IMR-90 (cell line): ENCODE measurements at regions not wholly inside any gene's neighbourhood (a gene's known extent, or its start where the extent isn't known, plus 50 kb on each side); places are given as distances from the start of the nearest gene placed in this dataset.

Source experiments
- ATAC-seq: fragments of 200-7000 bp; cut with Tn5 transposase; 2 replicates; pipeline ENCODE4 v1.9.1; 2020; ENCODE audit warnings: low read depth, mild to moderate bottlenecking, moderate library complexity
- BruUV-seq: library from RNA; stranded (reverse); fragments of 400-500 nt; replicated peaks from 2 replicates; lab custom pipeline; 2021; lab: Mats Ljungman, UMichigan
- CTCF ChIA-PET: fragments of 300-600 bp; formaldehyde crosslinking; extraction: SDS; loops from one replicate; lab custom pipeline; 2021; ENCODE audit warnings: antibody characterized with exemption; lab: Yijun Ruan, JAX
- POLR2A ChIA-PET: fragments of 300-600 bp; sonication (Branson Sonifier 250); formaldehyde crosslinking; loops from one replicate; lab custom pipeline; 2022; ENCODE audit warnings: antibody characterized with exemption; ENCODE audit not compliant: unreplicated experiment; lab: Charles Lee
- DNase-seq: peaks from one replicate; pipeline ENCODE4 v3.0.0; 2013
- H2AFZ ChIP-seq: replicated peaks from 2 replicates; pipeline ENCODE3; 2013; ENCODE audit warnings: low read length, mild to moderate bottlenecking; ENCODE audit not compliant: poor library complexity
- H2AK5ac ChIP-seq: 2 replicates; pipeline ENCODE4 v1.6.1; 2013; ENCODE audit warnings: low read depth, low read length, inconsistent platforms
- H2AK9ac ChIP-seq: replicated peaks from 2 replicates; pipeline ENCODE3; 2013; ENCODE audit warnings: mild to moderate bottlenecking, low read depth, low read length, moderate library complexity; ENCODE audit not compliant: poor library complexity
- H2BK120ac ChIP-seq: 2 replicates; pipeline ENCODE4 v1.6.1; 2013; ENCODE audit warnings: low read depth, low read length, inconsistent platforms
- H2BK15ac ChIP-seq: 3 replicates; pipeline ENCODE4 v1.6.1; 2013; ENCODE audit warnings: low read depth, low read length, inconsistent platforms
- H2BK20ac ChIP-seq: 2 replicates; pipeline ENCODE4 v1.6.1; 2013; ENCODE audit warnings: low read depth, mild to moderate bottlenecking, inconsistent platforms, low read length, moderate library complexity
- H2BK5ac ChIP-seq: 2 replicates; pipeline ENCODE4 v1.6.1; 2013; ENCODE audit warnings: mild to moderate bottlenecking, low read depth, low read length, inconsistent platforms; ENCODE audit not compliant: poor library complexity, severe bottlenecking
- H3K14ac ChIP-seq: replicated peaks from 2 replicates; pipeline ENCODE4 v1.6.1; 2013; ENCODE audit warnings: low read depth, low read length, inconsistent platforms
- H3K18ac ChIP-seq: 2 replicates; pipeline ENCODE4 v1.6.1; 2013; ENCODE audit warnings: low read depth, low read length, control low read depth
- H3K23ac ChIP-seq: 2 replicates; pipeline ENCODE4 v1.6.1; 2013; ENCODE audit warnings: low read depth, low read length, inconsistent platforms
- H3K27ac ChIP-seq: 2 replicates; pipeline ENCODE4 v1.5.1; 2013; ENCODE audit warnings: mild to moderate bottlenecking, control low read depth, low read length; ENCODE audit not compliant: insufficient read depth
- H3K27me3 ChIP-seq: 2 replicates; pipeline ENCODE4 v1.6.1; 2013; ENCODE audit warnings: low read length; ENCODE audit not compliant: control insufficient read depth, insufficient read depth
- H3K36me3 ChIP-seq: 2 replicates; pipeline ENCODE4 v1.6.1; 2013; ENCODE audit warnings: low read length, mixed read lengths; ENCODE audit not compliant: control insufficient read depth, insufficient read depth
- H3K4ac ChIP-seq: 2 replicates; pipeline ENCODE4 v1.6.1; 2013; ENCODE audit warnings: low read depth, low read length, inconsistent platforms
- H3K4me1 ChIP-seq: 2 replicates; pipeline ENCODE4 v1.6.1; 2013; ENCODE audit warnings: low read length, mixed read lengths; ENCODE audit not compliant: control insufficient read depth, insufficient read depth
- H3K4me2 ChIP-seq: 2 replicates; pipeline ENCODE4 v1.6.1; 2013; ENCODE audit warnings: low read depth, mild to moderate bottlenecking, control low read depth, low read length, moderate library complexity
- H3K4me3 ChIP-seq: 2 replicates; pipeline ENCODE4 v1.5.1; 2013; ENCODE audit warnings: low read depth, mild to moderate bottlenecking, control low read depth, low read length, moderate library complexity; ENCODE audit not compliant: insufficient read depth
- H3K56ac ChIP-seq: 2 replicates; pipeline ENCODE4 v1.6.1; 2013; ENCODE audit warnings: low read length, inconsistent platforms; ENCODE audit not compliant: insufficient read depth; ENCODE audit errors: extremely low read depth
- H3K79me1 ChIP-seq, 2 experiments: 2 replicates each; pipeline ENCODE4 v1.6.1; 2013; ENCODE audit warnings: low read length in 2 of 2, inconsistent platforms in 1 of 2, low read depth in 1 of 2
- H3K9ac ChIP-seq: 2 replicates; pipeline ENCODE4 v1.6.1; 2013; ENCODE audit warnings: low read depth, low read length, control low read depth
- H3K9me1 ChIP-seq: 2 replicates; pipeline ENCODE4 v1.6.1; 2013; ENCODE audit warnings: low read length, inconsistent platforms; ENCODE audit not compliant: insufficient read depth
- H3K9me3 ChIP-seq: 2 replicates; pipeline ENCODE4 v1.6.1; 2013; ENCODE audit warnings: low read length; ENCODE audit not compliant: control insufficient read depth, insufficient read depth
- H4K20me1 ChIP-seq: 2 replicates; pipeline ENCODE4 v1.6.1; 2013; ENCODE audit warnings: low read length, inconsistent platforms; ENCODE audit not compliant: insufficient read depth
- H4K5ac ChIP-seq: 2 replicates; pipeline ENCODE4 v1.6.1; 2013; ENCODE audit warnings: mild to moderate bottlenecking, low read depth, low read length, control low read depth
- H4K8ac ChIP-seq, 2 experiments: 2 replicates each; pipeline ENCODE4 v1.6.1; 2013; ENCODE audit warnings: low read depth in 2 of 2, low read length in 2 of 2, control low read depth in 1 of 2, inconsistent platforms in 1 of 2
- H4K91ac ChIP-seq: 2 replicates; pipeline ENCODE4 v1.6.1; 2013; ENCODE audit warnings: low read depth, low read length, inconsistent platforms; ENCODE audit not compliant: insufficient read depth
- BHLHE40 ChIP-seq: fragments of 150-350 bp; IDR thresholded peaks from 2 replicates; pipeline ENCODE4 v1.6.1; 2016; ENCODE audit warnings: mild to moderate bottlenecking, low read depth, low read length
- CEBPB ChIP-seq: IDR thresholded peaks from 2 replicates; pipeline ENCODE4 v1.6.1; 2012; ENCODE audit warnings: low read depth, low read length, improper control_type of control experiment
- CHD1 ChIP-seq: IDR thresholded peaks from 2 replicates; pipeline ENCODE4 v1.6.1; 2012; ENCODE audit warnings: low read depth, low read length, improper control_type of control experiment
- CTCF ChIP-seq: conservative IDR thresholded peaks from 2 replicates; pipeline ENCODE4 v1.5.1; 2012; ENCODE audit warnings: mild to moderate bottlenecking, low read depth, low read length, improper control_type of control experiment
- ELK1 ChIP-seq: fragments of 150-350 bp; IDR thresholded peaks from 2 replicates; pipeline ENCODE4 v1.6.1; 2016; ENCODE audit warnings: low read depth, mild to moderate bottlenecking, low read length, moderate library complexity, borderline replicate concordance
- MAFK ChIP-seq: IDR thresholded peaks from 2 replicates; pipeline ENCODE4 v1.6.1; 2012; ENCODE audit warnings: low read depth, low read length, improper control_type of control experiment
- MAZ ChIP-seq: IDR thresholded peaks from 2 replicates; pipeline ENCODE4 v1.6.1; 2012; ENCODE audit warnings: low read depth, mild to moderate bottlenecking, low read length, improper control_type of control experiment, moderate library complexity, borderline replicate concordance
- POLR2A ChIP-seq: IDR thresholded peaks from 2 replicates; pipeline ENCODE4 v1.6.1; 2012; ENCODE audit warnings: mild to moderate bottlenecking, low read depth, low read length
- RAD21 ChIP-seq: IDR thresholded peaks from 2 replicates; pipeline ENCODE4 v1.6.1; 2012; ENCODE audit warnings: low read length, improper control_type of control experiment
- RFX5 ChIP-seq: IDR thresholded peaks from 2 replicates; pipeline ENCODE4 v1.8.0; 2012; ENCODE audit warnings: low read depth, mild to moderate bottlenecking, low read length, moderate library complexity
- SMC3 ChIP-seq: fragments of 150-350 bp; IDR thresholded peaks from 2 replicates; pipeline ENCODE4 v1.6.1; 2016; ENCODE audit warnings: low read depth, mild to moderate bottlenecking, antibody characterized with exemption, low read length, moderate library complexity
- USF2 ChIP-seq: fragments of 150-350 bp; IDR thresholded peaks from 2 replicates; pipeline ENCODE4 v1.6.1; 2017; ENCODE audit warnings: mild to moderate bottlenecking, antibody characterized with exemption, low read length, low read depth
- WGBS, 2 experiments: methylation state at CpG; one replicate each; pipeline versions ENCODE4 v1.1.5 to v1.1.7; 2013; ENCODE audit warnings: missing lambda C conversion rate in 2 of 2; ENCODE audit not compliant: insufficient read length in 1 of 2; ENCODE audit errors: extremely low coverage in 2 of 2; 5-methylcytosine and 5-hydroxymethylcytosine counted together
- dilution Hi-C: fragments of 300-500 bp; cut with HindIII; formaldehyde crosslinking; loops from one replicate; pipeline ENCODE4 v1.14.3; 2018; ENCODE audit warnings: low sequenced_read_pairs; ENCODE audit not compliant: unreplicated experiment
- in situ Hi-C: fragments of 300-500 bp; cut with MboI; formaldehyde crosslinking; loops from 3 replicates; pipeline ENCODE4 v1.14.3; 2019; ENCODE audit warnings: low sequenced_read_pairs, inconsistent platforms, mixed read lengths
- intact Hi-C: fragments of 100-400 bp; cut with micrococcal nuclease; formaldehyde crosslinking; loops from 2 replicates; pipeline ENCODE4 v1.10.0; 2022

GRCh38 chr4:24335616-24336015 is 248.7 kb downstream of the DHX15 start:
- Histone ChIP-seq H3K23ac (no peak overlapping the region), H2BK15ac (no peak overlapping the region), H3K4me2 (no peak overlapping the region), H3K9me1 (no peaks in the 10 kb centered on the region), H4K20me1 (no peaks in the 10 kb centered on the region), H3K14ac (no peak overlapping the region), H4K91ac (no peak overlapping the region), H3K36me3 (no peaks in the 10 kb centered on the region), H2AK5ac (no peak overlapping the region), H2AFZ (no peak overlapping the region), H4K8ac (no peak overlapping the region), H4K5ac (no peak overlapping the region), H3K79me1 (no peaks in the 10 kb centered on the region), H3K27me3 (peaks cover 2% of the 10 kb centered on the region; the same call in 1 of the 2 replicates), H2BK20ac (no peak overlapping the region), H3K4ac (no peak overlapping the region), H3K9ac (no peak overlapping the region), H2BK5ac (no peak overlapping the region), H3K9me3 (no peaks in the 10 kb centered on the region), H2AK9ac (no peak overlapping the region), H3K4me3 (no peak overlapping the region), H2BK120ac (no peak overlapping the region), H3K4me1 (no peaks in the 10 kb centered on the region), H3K56ac (no peak overlapping the region), H3K27ac (no peak overlapping the region), H3K18ac (no peak overlapping the region)
- CTCF ChIA-PET: no interaction called here
- TF ChIP-seq POLR2A (no peak), CHD1 (no peak), MAZ (no peak), USF2 (no peak), MAFK (no peak), BHLHE40 (no peak), CEBPB (no peak), RFX5 (no peak), RAD21 (no peak), ELK1 (no peak), SMC3 (no peak), CTCF (no peak)
- ATAC-seq: no peak
- DNase-seq: no peak
- dilution Hi-C loops: no loop called here
- POLR2A ChIA-PET: no interaction called here
- in situ Hi-C loops: no loop called here
- intact Hi-C loops: no loop called here
- no CpG with 5 or more reads among the region's 4 CpGs for WGBS, 2 experiments
- BruUV-seq: no TSS peak
